KOPT-K1 (cell line): ENCODE measurements at regions not wholly inside any gene's neighbourhood (a gene's known extent, or its start where the extent isn't known, plus 50 kb on each side); places are given as distances from the start of the nearest gene placed in this dataset.
"Not testable (repeated sequence)": the region's sequence is repeated elsewhere in the genome, so short reads cannot be mapped to it uniquely, and the experiment has no call there.

Experiments
- H3K27ac ChIP-seq: fragments of 200-600 bp; sonication (generic); 2 replicates; pipeline ENCODE4 v1.5.1; 2016; ENCODE audit warnings: antibody characterized with exemption, mild to moderate bottlenecking, low read depth, low read length; ENCODE audit not compliant: poor library complexity, severe bottlenecking
- H3K36me3 ChIP-seq: fragments of 200-600 bp; sonication (generic); 2 replicates; pipeline ENCODE4 v1.5.1; 2017; ENCODE audit warnings: antibody characterized with exemption, mild to moderate bottlenecking, low read length, moderate library complexity; ENCODE audit not compliant: insufficient read depth
- H3K9me3 ChIP-seq: fragments of 200-600 bp; sonication (generic); 2 replicates; pipeline ENCODE4 v1.5.1; 2017; ENCODE audit warnings: antibody characterized with exemption, low read length, mild to moderate bottlenecking; ENCODE audit not compliant: insufficient read depth, poor library complexity, severe bottlenecking

DNA sequence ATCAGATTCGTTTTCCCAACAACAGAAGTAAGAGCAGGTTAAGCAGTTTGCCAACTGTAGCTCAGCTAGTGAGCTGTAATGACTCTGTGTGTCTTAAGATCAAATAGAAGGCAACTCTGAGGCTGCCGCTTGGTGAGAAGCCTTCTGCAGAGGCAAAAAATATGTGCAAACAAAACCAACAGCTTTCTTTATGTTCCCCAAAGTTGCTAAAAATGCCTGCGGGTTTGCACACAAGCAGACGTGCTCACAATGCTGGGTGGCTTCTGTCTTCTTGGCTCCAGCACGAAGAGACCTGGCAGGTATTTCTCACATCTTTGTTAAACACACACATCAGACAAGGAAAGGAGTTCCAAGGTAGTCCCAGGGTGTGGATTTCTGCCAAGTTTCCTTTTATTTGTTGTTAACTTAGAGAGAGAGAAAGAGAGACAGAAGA, 158.9 kb upstream of the JUN start:
- no peak overlapping the region for H3K27ac ChIP-seq
- H3K9me3 ChIP-seq = no peaks in the 10 kb centered on the region
- no peaks in the 10 kb centered on the region for H3K36me3 ChIP-seq

DNA sequence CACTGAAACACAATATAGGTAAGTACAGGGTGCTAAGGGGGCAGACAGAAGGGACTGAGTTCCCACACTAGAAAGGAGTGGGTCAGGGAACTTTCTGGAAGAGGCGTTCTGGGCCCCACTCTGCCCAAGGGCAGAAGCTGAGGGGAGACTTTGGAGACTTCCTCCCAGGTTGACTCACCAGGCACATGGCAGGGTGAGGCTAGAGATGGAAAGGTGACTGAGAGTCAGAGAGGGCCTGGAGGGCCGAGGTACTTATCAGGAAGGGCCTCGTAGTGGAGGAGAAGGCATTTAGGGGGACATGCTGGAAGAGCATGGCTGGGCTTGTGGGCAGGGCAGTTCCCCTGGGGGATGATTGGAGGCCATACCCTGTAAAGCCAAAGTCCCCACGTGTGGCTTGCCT, 159.9 kb upstream of the JUN start:
- Histone ChIP-seq H3K27ac (no peak overlapping the region), H3K36me3 (no peaks in the 10 kb centered on the region), H3K9me3 (no peaks in the 10 kb centered on the region)

DNA sequence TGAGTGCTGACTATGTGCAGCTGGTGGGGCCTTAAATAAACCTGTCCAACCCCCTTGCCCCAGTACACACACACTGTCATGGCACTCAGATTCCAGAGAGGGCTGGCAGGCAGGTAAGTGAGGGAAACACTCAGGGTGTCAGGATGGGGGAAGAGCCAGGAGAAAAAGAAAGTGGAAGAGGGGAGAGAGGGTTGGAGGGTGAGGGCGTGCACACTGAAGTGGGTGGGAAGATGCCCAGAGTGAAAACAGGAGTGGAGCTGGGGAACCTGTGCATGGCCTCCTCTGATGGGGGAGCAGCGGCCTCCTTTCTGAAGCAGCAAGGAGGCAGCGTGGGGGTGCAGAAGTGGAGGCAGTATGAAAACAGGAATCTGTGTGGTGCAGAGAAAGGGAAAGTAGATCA, 160.6 kb upstream of the JUN start:
- Histone ChIP-seq H3K27ac (no peak overlapping the region), H3K9me3 (no peaks in the 10 kb centered on the region), H3K36me3 (no peaks in the 10 kb centered on the region)

DNA sequence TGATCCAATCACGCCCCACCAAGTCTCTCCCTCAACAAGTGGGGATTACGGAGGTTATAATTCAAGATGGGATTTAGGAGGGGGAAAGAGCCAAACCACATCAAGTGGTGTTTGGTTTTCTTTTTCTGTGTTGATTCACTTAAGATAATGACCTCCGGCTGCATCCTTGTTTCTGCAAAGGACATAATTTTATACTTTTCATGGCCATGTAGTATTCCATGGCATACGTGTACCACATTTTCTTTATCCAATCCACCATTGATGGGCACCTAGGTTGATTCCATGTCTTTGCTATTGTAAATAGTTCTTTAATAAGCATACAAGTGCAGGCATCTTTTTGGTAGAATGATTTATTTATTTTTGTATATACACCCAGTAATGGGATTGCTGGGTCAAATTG, 162.5 kb upstream of the JUN start:
- no peak overlapping the region for H3K27ac ChIP-seq
- no peaks in the 10 kb centered on the region for H3K9me3 ChIP-seq
- no peaks in the 10 kb centered on the region for H3K36me3 ChIP-seq

DNA sequence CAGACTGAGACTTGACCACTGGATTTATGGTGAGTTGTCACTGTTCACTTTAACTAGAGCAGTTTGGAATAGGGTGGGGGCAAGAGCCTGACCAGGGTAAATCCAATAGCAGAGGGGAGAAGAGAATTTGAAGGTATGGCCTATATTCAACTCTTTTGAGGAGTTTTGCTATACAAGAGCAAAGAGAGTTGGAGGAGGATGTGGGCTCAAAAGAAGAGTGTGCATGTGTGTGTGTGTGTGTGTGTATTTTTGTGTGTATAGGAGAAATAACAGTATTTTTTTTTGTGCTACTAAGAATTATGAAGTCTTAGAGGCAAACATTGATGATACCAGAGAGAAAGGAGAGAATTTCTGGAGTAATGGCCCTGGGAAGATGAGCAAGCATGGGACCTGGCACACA, 164.8 kb upstream of the JUN start:
- no peaks in the 10 kb centered on the region for H3K9me3 ChIP-seq

DNA sequence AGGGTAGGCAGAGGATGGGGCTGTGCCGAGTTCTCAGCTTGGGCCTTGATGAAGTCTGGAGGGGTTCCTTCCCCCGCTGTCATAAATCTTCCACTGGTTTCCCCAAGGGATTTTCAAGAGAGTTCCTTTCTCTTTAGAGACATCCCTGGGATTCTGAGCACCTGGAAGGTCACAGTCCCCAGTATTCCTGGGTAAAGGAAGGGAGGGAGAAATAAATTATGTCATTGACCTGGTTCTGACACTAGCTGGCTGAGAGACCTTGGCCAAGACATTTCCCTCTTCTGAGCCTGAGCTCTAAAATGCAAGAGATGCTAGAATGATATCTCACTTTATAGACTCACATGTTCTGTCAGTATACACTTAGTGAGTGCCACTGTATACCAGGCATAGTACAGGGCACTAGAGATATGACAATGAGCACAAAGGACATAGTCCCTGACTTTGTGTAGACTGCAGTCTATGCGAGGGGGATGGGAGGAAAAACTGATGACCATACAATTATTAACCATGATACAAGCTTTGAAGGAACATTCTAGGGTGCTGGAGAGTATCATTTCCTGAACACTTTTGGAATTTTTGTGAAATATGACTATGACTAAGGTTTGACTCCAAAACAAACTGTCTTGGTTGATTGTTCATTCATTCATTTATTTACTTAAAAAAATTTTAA, 165.8 kb upstream of the JUN start:
- Histone ChIP-seq H3K9me3 (no peaks in the 10 kb centered on the region), H3K36me3 (no peaks in the 10 kb centered on the region)

More for the DNA sequence above, 164.8 kb upstream of the JUN start:
- Histone ChIP-seq H3K27ac (no peak overlapping the region), H3K36me3 (no peaks in the 10 kb centered on the region)

DNA sequence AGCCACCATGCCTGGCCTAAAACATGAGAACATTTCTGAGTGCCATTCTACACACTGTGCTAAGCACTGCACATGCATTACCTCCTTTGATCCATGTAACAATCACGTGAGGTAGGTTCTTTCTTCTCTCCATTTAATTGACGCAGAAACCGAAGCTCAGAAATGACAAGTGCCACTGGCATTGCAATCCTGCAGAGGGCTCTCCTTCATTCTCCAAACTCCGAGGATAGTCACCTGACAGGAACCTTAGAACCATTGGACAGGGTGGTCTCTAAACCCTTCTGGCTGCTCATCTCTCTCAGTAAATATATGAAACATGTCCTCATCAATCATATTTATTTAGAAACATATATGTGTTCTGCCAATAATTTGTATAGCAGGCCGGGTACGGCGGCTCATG, 167.1 kb upstream of the JUN start:
- Histone ChIP-seq H3K9me3 (no peaks in the 10 kb centered on the region), H3K27ac (no peak overlapping the region), H3K36me3 (no peaks in the 10 kb centered on the region)

More for the DNA sequence above, 165.8 kb upstream of the JUN start:
- no peak overlapping the region for H3K27ac ChIP-seq

DNA sequence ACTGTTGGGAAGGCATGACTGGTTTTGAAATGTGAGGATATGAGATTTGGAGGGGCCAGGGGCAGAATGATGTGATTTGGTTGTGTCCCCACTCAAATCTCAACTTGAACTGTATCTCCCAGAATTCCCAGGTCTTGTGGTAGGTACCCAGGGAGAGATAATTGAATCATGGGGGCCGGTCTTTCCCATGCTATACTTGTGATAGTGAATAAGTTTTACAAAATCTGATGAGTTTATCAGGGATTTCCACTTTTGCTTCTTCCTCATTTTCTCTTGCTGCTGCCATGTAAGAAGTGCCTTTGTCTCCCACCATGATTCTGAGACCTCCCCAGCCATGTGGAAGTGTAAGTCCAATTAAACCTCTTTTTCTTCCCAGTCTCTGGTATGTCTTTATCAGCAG, 170.1 kb upstream of the JUN start:
- H3K27ac ChIP-seq, H3K9me3 ChIP-seq, H3K36me3 ChIP-seq: not testable (repeated sequence)

DNA sequence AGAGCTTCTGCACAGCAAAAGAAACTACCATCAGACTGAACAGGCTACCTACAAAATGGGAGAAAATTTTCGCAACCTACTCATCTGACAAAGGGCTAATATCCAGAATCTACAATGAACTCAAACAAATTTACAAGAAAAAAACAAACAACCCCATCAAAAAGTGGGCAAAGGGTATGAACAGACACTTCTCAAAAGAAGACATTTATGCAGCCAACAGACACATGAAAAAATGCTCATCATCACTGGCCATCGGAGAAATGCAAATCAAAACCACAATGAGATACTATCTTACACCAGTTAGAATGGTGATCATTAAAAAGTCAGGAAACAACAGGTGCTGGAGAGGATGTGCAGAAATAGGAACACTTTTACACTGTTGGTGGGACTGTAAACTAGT, 179.4 kb upstream of the JUN start:
- H3K27ac ChIP-seq, H3K36me3 ChIP-seq, H3K9me3 ChIP-seq: not testable (repeated sequence)

DNA sequence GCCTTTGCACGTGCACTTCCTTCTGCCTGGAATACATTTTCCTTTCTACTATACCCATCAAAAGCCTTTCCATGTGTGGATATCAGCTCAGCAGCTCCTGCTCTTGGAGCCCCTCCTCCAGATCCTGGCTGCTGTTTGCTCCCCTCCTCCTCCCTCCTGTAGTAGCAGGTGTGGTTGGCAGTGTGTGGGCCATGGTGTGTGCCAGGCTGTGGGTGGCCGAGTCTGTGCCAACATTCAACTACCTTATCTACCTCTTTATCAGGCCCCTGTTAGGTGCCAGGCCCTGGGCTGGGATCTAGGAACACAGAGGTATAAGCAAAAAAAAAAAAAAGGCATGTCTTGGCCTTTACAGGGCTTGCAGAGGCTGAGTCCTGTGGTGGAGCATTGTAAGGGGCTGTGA, 180.6 kb upstream of the JUN start:
- Histone ChIP-seq H3K27ac (no peak overlapping the region), H3K9me3 (no peaks in the 10 kb centered on the region), H3K36me3 (no peaks in the 10 kb centered on the region)

DNA sequence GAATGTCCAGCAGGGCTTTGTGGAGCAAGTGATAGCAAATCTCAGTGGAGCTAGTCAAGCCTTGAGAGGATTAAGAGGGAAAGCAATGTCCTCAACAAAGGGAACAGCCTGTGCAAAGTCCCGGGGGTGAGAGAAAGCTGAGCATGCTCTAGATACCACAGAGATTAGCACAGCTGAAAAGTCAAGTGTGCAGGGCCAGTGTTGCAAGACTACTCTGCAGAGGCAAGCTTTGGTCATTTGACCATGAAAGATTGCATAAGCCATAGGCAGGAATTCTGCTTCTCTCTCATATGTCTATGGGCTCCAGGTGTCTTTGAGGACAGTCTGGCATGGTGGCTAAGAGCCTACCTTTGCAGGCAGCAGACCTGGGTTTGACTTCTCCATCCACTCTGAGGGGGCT, 181.0 kb upstream of the JUN start:
- Histone ChIP-seq H3K9me3 (no peaks in the 10 kb centered on the region), H3K36me3 (no peaks in the 10 kb centered on the region), H3K27ac (no peak overlapping the region)

DNA sequence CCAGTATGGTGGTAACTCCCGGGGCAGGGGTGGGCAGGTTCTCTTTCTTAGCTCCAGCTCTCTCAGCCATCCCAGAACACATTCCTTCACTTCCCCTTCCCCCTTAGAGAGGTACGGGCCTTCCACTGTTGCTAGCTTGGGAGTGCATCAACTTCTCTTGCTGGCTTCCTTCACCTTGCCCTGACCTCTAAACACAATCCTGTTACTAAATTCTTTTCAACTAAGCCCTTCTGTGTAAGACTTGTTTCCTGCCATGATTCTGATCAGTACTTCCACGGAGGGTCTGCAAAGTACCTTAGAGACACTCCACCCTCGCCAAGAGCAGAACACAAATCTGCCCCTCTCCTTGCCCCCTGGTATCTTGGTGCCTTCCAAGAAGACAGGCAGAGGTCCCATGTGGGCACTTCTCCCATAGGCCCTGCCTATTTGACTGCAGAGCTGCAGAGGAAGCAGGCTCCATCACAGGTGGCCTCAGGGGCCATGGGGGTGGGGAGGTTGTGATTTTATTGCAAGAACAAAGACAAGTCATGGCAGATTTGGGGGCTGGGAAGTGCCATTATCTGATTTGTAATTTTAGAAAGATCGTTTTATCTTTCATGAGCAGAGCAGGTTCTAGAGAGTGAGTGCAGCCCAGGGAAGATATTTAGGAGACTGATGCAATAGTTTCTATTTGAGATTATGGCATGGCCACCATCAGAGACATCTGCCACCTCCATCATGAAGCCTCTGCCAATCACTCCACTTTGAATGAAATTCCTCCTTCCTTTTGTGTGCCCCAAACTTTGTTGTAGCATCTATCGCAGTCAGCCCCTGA, 182.5 kb upstream of the JUN start:
- Histone ChIP-seq H3K36me3 (no peaks in the 10 kb centered on the region), H3K27ac (peak overlapping the region; percentile 42), H3K9me3 (no peaks in the 10 kb centered on the region)

DNA sequence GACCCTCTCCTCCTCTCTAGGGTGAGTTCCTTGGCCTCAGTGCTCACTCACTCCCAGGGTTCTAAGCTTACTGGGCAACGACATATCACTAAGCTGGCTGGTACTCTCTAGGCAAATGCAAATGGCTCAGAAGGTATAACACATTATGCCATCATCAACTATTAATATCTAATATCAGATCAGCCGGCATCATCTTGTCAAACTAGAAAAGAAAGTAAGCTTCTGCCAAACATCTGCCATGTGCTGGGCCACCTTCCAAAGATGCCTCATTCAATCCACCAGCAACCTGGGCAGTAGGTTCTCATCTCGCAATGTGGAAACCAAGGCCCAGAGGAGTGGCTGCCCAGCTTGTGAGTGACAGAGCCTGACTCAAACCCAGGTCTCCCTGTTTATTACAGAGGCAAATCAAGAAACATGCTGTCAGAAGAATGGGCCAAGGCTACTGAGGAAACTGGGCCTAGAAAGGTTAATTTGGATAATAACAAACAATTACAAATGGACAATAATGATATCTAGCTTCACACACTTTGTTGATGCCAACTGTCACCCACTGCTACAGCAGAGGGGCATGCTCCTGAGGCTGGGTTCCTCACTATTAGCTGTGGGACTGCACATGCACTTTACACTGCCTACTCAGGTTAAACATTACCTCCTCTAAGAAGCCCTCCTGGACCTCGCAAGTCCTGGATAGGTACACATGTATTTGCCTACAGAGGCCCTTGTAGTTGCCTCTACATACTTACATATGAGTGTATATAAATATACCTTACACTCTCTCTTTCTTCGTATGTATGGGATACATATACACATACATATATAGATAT, 183.3 kb upstream of the JUN start:
- Histone ChIP-seq H3K27ac (no peak overlapping the region), H3K9me3 (no peaks in the 10 kb centered on the region), H3K36me3 (no peaks in the 10 kb centered on the region)

DNA sequence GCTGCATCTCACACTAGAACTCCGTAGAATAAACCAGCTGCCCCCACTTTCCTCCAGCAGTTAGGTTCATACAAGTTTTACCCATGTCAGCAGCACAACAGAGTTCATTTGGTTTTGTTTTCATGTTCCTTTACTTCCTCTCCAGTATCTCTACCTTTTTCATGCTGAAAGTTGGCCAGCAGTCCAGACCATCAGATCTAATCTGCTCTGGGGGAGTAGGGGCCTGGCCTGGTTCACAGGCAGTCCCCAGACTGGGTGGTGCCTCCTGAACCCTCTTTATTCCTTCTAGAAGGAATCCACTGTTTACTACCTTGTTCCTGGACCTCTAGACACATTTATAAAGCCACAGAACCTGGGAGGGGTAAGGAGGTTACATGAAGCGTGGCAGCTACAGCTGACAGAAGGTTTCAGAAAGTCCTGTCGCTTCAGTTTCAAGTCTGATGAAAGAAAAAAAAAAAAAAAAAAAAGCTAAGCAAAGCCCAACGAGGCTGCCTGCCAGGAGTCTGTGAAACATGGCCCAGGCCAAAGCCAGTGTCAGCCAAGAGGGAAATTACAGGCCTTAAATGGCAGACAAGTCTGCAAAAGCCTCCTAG, 184.6 kb upstream of the JUN start:
- H3K9me3 ChIP-seq = no peaks in the 10 kb centered on the region
- no peaks in the 10 kb centered on the region for H3K36me3 ChIP-seq
- H3K27ac ChIP-seq = peak overlapping the region; percentile 63

DNA sequence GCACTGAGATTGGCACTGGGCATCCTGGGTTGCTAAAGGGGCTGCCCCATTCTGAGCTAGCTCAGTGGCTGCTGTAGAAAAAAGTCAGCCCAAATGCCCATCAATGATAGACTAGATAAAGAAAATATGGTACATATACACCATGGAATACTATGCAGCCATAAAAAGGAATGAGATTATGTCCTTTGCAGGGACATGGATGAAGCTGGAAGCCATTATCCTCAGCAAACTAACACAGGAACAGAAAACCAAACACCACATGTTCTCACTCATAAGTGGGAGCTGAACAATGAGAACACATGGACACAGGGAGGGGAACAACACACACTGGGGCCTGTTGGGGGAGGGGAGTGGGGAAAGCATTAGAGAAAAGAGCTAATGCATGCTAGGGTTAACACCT, 185.3 kb upstream of the JUN start:
- not testable (repeated sequence) for H3K27ac ChIP-seq

More for the DNA sequence above, 185.3 kb upstream of the JUN start:
- H3K36me3 ChIP-seq, H3K9me3 ChIP-seq: not testable (repeated sequence)
